ENCODE measurements at regions not wholly inside any gene's neighbourhood (a gene's known extent, or its start where the extent isn't known, plus 50 kb on each side); places are given as distances from the start of the nearest gene placed in this dataset.

DNA sequence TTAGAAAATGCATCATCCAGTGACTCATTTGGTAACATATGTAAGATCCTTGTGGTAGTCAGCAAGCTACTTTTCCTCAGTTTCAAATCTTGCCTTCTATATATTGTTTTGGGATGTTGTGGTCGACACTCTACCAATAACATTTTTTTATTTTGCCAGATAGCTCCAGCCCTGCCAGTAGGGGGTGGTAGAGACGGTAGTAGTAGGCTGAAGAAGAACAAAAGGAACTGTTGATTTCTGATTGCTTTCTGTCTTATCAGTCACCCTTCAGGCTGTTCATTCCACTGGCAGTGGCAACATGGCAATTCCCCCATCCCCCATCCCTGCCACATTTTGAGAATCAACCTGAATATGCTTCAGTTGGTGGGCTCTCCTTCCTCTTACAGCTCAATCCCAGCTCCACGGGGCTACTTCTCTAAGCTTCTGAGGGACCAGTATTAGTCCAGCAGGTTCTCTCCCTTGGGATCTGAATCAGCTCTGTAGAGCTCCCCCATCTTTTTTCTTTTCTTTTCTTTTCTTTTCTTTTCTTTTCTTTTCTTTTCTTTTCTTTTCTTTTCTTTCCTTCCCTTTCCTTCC is 171.5 kb upstream of the VEGFC start:
- no peak overlapping the region for H3K4me3 ChIP-seq (ENCODE audit: low read depth, low read length)
- no peak for DNase-seq (ENCODE audit: low read depth)
- TF ChIP-seq, protein P1, sequence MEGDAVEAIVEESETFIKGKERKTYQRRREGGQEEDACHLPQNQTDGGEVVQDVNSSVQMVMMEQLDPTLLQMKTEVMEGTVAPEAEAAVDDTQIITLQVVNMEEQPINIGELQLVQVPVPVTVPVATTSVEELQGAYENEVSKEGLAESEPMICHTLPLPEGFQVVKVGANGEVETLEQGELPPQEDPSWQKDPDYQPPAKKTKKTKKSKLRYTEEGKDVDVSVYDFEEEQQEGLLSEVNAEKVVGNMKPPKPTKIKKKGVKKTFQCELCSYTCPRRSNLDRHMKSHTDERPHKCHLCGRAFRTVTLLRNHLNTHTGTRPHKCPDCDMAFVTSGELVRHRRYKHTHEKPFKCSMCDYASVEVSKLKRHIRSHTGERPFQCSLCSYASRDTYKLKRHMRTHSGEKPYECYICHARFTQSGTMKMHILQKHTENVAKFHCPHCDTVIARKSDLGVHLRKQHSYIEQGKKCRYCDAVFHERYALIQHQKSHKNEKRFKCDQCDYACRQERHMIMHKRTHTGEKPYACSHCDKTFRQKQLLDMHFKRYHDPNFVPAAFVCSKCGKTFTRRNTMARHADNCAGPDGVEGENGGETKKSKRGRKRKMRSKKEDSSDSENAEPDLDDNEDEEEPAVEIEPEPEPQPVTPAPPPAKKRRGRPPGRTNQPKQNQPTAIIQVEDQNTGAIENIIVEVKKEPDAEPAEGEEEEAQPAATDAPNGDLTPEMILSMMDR (IDR thresholded peaks at IDR 0.05; ENCODE audit: insufficient read depth, low read depth, low read length) = peak; percentile 23

DNA sequence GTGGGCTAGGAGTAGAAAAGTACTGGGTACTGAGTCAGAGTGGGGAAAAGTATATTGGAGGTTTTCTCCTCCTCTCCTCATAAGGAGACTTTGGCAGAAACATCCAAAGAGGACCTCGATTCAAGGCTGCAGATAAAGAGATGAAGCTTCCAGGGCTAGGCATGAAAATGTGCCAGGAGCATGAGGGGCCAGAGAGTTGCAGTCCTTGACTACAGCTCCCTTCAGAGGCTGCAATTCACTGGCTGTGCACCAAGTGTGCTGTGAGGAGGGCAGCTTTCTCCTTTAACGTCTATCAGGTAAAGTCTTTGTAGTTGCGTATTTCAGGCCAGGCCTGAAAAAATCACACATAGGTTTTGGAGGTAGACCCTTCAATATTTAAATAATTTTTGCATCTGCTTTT is 174.9 kb upstream of the VEGFC start:
- DNase-seq (ENCODE audit: low read depth) = no peak
- TF ChIP-seq, protein P1 (IDR thresholded peaks at IDR 0.05; ENCODE audit: insufficient read depth, low read depth, low read length) = no peak
- H3K4me3 ChIP-seq (ENCODE audit: low read depth, low read length) = no peak overlapping the region

DNA sequence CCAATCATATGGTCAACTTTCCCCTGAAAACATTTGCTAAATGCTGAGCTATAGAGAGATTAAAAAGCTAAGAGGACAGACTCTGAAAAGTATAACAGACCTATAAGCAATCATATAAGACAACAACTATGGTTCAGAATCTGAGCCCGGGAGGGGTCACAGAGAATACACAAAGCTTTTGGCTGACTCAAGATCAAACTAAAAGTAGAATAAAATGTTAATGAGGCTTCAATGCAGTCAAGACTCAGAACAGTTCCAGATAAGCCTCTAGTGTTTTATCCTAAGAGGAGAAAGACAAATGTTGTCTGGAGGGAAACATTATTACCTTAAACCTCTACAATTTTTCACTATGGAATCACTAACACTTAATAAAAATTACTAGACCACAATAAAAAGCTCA is 175.4 kb upstream of the VEGFC start:
- no peak overlapping the region for H3K4me3 ChIP-seq (ENCODE audit: low read depth, low read length)
- TF ChIP-seq, protein P1 (IDR thresholded peaks at IDR 0.05; ENCODE audit: insufficient read depth, low read depth, low read length) = no peak
- DNase-seq (ENCODE audit: low read depth) = no peak

DNA sequence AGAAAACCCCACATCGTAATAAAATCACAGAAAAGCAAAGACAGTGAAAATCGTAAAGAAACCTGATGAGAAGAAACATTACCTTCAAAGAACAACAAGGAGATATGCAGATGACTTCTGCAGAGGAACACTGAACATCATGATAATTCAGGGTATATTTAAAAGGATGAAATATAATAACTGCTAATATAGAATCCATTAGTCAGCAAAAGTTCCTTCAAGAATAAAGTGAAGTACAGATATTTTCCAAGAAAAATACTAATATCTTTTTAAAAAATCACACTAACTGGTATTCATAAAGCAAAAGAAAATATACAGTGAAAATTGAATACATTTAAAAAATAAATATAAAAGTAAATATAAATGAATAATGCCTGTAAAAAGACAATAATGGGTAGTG is 176.3 kb upstream of the VEGFC start:
- no peak for DNase-seq (ENCODE audit: low read depth)
- TF ChIP-seq, protein P1 (IDR thresholded peaks at IDR 0.05; ENCODE audit: insufficient read depth, low read depth, low read length) = no peak
- no peak overlapping the region for H3K4me3 ChIP-seq (ENCODE audit: low read depth, low read length)

DNA sequence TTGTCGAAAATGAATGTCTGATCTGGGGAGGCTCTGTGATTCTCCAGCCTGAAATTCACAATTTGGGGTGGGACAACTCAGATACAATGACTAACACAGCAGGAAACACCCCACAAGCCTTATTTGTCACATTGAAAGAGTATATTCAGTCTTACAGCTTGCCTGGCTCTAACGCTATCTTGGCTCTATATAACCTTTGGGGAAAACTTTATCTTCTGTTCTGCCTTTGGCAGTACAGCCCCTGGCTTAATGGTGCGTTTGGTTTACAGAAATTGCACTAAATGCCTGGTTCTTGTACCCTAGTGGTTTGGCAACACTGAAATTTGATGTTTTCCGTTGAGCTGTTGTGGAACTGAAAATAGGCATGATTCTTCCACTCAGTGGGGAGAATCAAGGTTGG is 178.1 kb upstream of the VEGFC start:
- DNase-seq (ENCODE audit: low read depth) = no peak
- TF ChIP-seq, protein P1 (IDR thresholded peaks at IDR 0.05; ENCODE audit: insufficient read depth, low read depth, low read length) = no peak
- no peak overlapping the region for H3K4me3 ChIP-seq (ENCODE audit: low read depth, low read length)

DNA sequence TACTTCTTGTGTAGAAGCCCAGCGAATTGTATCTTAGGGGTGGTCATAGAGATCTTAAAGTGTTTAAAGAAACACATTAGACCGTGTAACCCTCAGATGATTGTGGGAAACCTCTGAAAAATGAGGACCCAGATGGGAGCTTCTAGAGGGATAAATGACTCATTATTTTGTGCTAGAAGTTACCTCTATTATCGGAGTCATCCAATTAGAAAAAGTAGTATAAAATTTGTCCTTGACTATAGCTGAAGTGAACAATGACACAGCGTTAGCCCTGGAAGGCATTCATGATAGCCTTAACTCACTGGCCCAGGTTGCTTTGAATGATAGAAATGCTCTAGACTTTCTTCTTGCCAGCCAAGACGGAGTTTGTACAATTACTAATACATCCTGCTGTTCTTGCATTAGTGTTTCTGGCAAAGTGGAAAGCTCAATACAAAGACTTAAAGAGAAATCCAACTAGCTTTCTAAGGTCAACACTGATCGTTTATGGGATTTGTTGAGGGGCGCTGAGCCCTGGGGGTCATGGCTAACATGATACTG is 178.9 kb upstream of the VEGFC start:
- TF ChIP-seq, protein P1 (IDR thresholded peaks at IDR 0.05; ENCODE audit: insufficient read depth, low read depth, low read length) = no peak
- H3K4me3 ChIP-seq (ENCODE audit: low read depth, low read length) = no peak overlapping the region
- no peak for DNase-seq (ENCODE audit: low read depth)

DNA sequence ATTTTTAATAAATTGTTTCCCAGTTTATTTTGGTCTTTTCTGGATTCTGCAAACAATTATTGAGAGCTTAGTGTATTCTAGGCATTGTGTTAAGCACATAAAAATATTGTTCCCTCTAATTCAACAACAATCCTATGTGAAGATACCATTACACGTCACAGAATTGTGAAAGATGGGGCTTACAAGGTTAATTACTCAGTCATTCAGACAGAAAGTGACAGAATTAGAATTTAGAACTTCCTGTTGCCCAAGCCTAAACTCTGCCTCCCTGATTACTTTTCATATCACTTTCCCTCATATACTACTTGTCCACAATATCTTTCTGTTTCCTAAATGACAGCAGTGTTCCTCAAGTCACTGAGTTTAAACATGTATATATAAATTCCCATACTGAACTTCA is 186.7 kb upstream of the VEGFC start:
- TF ChIP-seq, protein P1 (IDR thresholded peaks at IDR 0.05; ENCODE audit: insufficient read depth, low read depth, low read length) = no peak
- H3K4me3 ChIP-seq (ENCODE audit: low read depth, low read length) = no peak overlapping the region
- peak; percentile 19 for DNase-seq (ENCODE audit: low read depth)

Measured in fibroblast of villous mesenchyme (primary cell).